ENCODE measurements at regions not wholly inside any gene's neighbourhood (a gene's known extent, or its start where the extent isn't known, plus 50 kb on each side); places are given as distances from the start of the nearest gene placed in this dataset.
"Not testable (repeated sequence)": the region's sequence is repeated elsewhere in the genome, so short reads cannot be mapped to it uniquely, and the experiment has no call there.

DNA sequence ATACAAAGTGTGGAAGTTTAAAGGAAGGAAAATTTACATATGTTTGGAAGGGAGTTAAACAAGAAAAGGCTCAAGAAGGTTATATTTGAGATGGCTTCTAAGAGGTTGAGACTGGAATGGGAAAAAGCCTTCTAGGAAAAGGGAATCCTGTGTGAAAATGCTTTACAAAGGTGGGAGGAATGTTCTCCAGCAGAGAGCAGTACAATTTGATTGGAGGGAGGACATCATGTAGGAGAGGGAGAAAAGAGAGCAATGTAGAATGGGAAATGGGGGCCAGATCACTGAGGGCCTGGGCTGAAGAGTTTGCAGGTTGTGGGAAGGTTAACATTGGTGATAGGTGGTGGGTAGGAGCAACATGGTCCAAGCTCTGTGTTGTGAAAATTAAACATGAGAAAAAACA is 366.9 kb downstream of the XPNPEP1 start:
- Histone ChIP-seq H3K27me3 (ENCODE audit: insufficient read depth, low read length) (no peaks in the 10 kb centered on the region), H4K8ac (replicated peaks; ENCODE audit: insufficient read length, low read depth, low read length) (no peak overlapping the region), H2AFZ (ENCODE audit: low read length) (no peak overlapping the region), H3K79me2 (ENCODE audit: insufficient read depth, low read length) (no peaks in the 10 kb centered on the region), H3K27ac (ENCODE audit: insufficient read length, low read depth, low read length) (no peak overlapping the region), H3K9ac (ENCODE audit: extremely low read depth, insufficient read length, low read length) (no peak overlapping the region), H3K23me2 (ENCODE audit: insufficient read length, low read depth, low read length, poor library complexity, severe bottlenecking) (no peaks in the 10 kb centered on the region), H3K23ac (ENCODE audit: insufficient read length, low read depth, low read length) (no peak overlapping the region), H2BK20ac (ENCODE audit: low read depth, low read length, poor library complexity, severe bottlenecking) (no peak overlapping the region), H4K5ac (ENCODE audit: insufficient read length, low read depth, low read length) (no peak overlapping the region), H4K91ac (ENCODE audit: insufficient read length, low read depth, low read length) (no peak overlapping the region), H3T11ph (ENCODE audit: low read length) (no peak overlapping the region), H3K4me2 (ENCODE audit: insufficient read depth, insufficient read length, low read length) (no peak overlapping the region), H2BK5ac (ENCODE audit: insufficient read length, low read length) (no peak overlapping the region), H2AK5ac (ENCODE audit: insufficient read length, low read length) (no peak overlapping the region), H2BK15ac (ENCODE audit: low read depth, low read length) (no peak overlapping the region), H2BK12ac (ENCODE audit: insufficient read length, low read depth, low read length) (no peak overlapping the region), H2BK120ac (ENCODE audit: low read depth, low read length, poor library complexity, severe bottlenecking) (no peak overlapping the region), H3K9me3 (ENCODE audit: control insufficient read depth, low read depth, low read length) (no peaks in the 10 kb centered on the region), H4K20me1 (ENCODE audit: control insufficient read depth, insufficient read depth, insufficient read length) (no peaks in the 10 kb centered on the region), H3K79me1 (ENCODE audit: insufficient read depth, low read depth, low read length, poor library complexity, severe bottlenecking) (no peaks in the 10 kb centered on the region), H3K4ac (ENCODE audit: low read depth, low read length) (no peak overlapping the region), H3K4me1 (ENCODE audit: insufficient read depth, low read length) (0 out of 2 replicates have a peak, but pooled peaks cover 3% of the 10 kb centered on the region), H3K18ac (ENCODE audit: insufficient read length, low read depth, low read length) (no peak overlapping the region), H3K14ac (ENCODE audit: insufficient read depth, low read length) (no peak overlapping the region), H3K56ac (ENCODE audit: insufficient read length, low read depth, low read length) (no peak overlapping the region)
- H3K9me3 Mint-ChIP-seq, result peaks cover 9 to 14% of the 10 kb centered on the region in 2 experiments; a peak in 4 of 5 replicates
- peak overlapping the region; percentile 1 to 70 (median 61); a peak in 4 of 7 replicates for H3K27ac Mint-ChIP-seq
- H3K36me3 Mint-ChIP-seq (ENCODE audit: insufficient read depth in 1 of 3, low read depth in 3 of 3), result peaks cover 0 to 4% (median 0%) of the 10 kb centered on the region in 3 experiments; a peak in 1 of 7 replicates
- DNase-seq, result no peak
- TF ChIP-seq, protein P1, sequence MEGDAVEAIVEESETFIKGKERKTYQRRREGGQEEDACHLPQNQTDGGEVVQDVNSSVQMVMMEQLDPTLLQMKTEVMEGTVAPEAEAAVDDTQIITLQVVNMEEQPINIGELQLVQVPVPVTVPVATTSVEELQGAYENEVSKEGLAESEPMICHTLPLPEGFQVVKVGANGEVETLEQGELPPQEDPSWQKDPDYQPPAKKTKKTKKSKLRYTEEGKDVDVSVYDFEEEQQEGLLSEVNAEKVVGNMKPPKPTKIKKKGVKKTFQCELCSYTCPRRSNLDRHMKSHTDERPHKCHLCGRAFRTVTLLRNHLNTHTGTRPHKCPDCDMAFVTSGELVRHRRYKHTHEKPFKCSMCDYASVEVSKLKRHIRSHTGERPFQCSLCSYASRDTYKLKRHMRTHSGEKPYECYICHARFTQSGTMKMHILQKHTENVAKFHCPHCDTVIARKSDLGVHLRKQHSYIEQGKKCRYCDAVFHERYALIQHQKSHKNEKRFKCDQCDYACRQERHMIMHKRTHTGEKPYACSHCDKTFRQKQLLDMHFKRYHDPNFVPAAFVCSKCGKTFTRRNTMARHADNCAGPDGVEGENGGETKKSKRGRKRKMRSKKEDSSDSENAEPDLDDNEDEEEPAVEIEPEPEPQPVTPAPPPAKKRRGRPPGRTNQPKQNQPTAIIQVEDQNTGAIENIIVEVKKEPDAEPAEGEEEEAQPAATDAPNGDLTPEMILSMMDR (conservative IDR thresholded peaks at IDR 0.05), result no peak
- peaks cover 6% of the 10 kb centered on the region in 2 experiments for H3K4me1 Mint-ChIP-seq
- H3K4me3 Mint-ChIP-seq, result no peak overlapping the region
- H3K27me3 Mint-ChIP-seq (ENCODE audit: low read depth), result no peaks in the 10 kb centered on the region

DNA sequence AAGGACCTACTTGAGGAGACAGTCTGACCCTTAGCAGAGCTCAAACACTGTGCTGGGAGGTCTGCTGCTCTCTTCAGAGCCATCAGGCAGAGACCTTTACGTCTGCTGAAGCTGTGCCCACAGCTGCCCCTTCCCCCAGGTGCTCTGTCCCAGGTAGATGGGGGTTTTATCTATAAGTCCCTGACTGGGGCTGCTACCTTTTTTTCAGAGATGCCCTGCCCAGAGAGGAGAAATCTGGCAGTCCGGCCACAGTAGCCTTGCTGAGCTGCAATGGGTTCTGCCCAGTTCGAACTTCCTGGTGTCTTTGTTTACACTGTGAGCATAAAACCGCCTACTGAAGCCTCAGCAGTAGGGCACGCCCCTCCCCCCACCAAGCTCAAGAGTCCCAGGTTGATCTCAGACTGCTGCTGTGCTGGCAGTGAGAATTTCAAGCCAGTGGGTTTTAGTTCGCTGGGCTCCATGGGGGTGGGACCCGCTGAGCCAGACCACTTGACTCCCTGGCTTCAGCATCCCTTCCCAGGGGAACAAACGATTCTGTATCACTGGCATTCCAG is 381.2 kb downstream of the XPNPEP1 start:
- not testable (repeated sequence) for H2BK12ac ChIP-seq (ENCODE audit: insufficient read length, low read depth, low read length); H3K9ac ChIP-seq (ENCODE audit: extremely low read depth, insufficient read length, low read length); H3K18ac ChIP-seq (ENCODE audit: insufficient read length, low read depth, low read length); H3K27me3 Mint-ChIP-seq (ENCODE audit: low read depth); H2BK15ac ChIP-seq (ENCODE audit: low read depth, low read length); H3K27me3 ChIP-seq (ENCODE audit: insufficient read depth, low read length); H2AK5ac ChIP-seq (ENCODE audit: insufficient read length, low read length); H3K79me1 ChIP-seq (ENCODE audit: insufficient read depth, low read depth, low read length, poor library complexity, severe bottlenecking); H4K91ac ChIP-seq (ENCODE audit: insufficient read length, low read depth, low read length); H2BK5ac ChIP-seq (ENCODE audit: insufficient read length, low read length); H3K4me1 ChIP-seq (ENCODE audit: insufficient read depth, low read length); H2BK20ac ChIP-seq (ENCODE audit: low read depth, low read length, poor library complexity, severe bottlenecking); H3K79me2 ChIP-seq (ENCODE audit: insufficient read depth, low read length); H4K5ac ChIP-seq (ENCODE audit: insufficient read length, low read depth, low read length); H3K9me3 ChIP-seq (ENCODE audit: control insufficient read depth, low read depth, low read length); H3K56ac ChIP-seq (ENCODE audit: insufficient read length, low read depth, low read length); H3K23ac ChIP-seq (ENCODE audit: insufficient read length, low read depth, low read length); H4K8ac ChIP-seq (replicated peaks; ENCODE audit: insufficient read length, low read depth, low read length); H3T11ph ChIP-seq (ENCODE audit: low read length); H3K23me2 ChIP-seq (ENCODE audit: insufficient read length, low read depth, low read length, poor library complexity, severe bottlenecking); H3K36me3 Mint-ChIP-seq (ENCODE audit: insufficient read depth in 1 of 3, low read depth in 3 of 3); H3K4ac ChIP-seq (ENCODE audit: low read depth, low read length); H3K4me2 ChIP-seq (ENCODE audit: insufficient read depth, insufficient read length, low read length); H2BK120ac ChIP-seq (ENCODE audit: low read depth, low read length, poor library complexity, severe bottlenecking); H3K27ac ChIP-seq (ENCODE audit: insufficient read length, low read depth, low read length); H2AFZ ChIP-seq (ENCODE audit: low read length); H3K4me3 Mint-ChIP-seq; H4K20me1 ChIP-seq (ENCODE audit: control insufficient read depth, insufficient read depth, insufficient read length)
- no CpG with 5 or more reads among the region's 8 CpGs for WGBS (ENCODE audit: extremely low coverage, insufficient read length, low lambda C conversion rate)
- Mint-ChIP-seq H3K27ac (peak overlapping the region in 1 of 3 experiments; percentile 18; a peak in 1 of 7 replicates), H3K9me3 (peaks cover 9 to 10% of the 10 kb centered on the region in 2 experiments; a peak in 4 of 5 replicates), H3K4me1 (peaks cover 16 to 21% of the 10 kb centered on the region in 2 experiments)
- DNase-seq, result peak; percentile 56
- H3K14ac ChIP-seq (ENCODE audit: insufficient read depth, low read length), result peak overlapping the region; percentile 59; the same call in 1 of the 2 replicates

Measured in H9 (cell line).